ENCODE measurements at regions not wholly inside any gene's neighbourhood (a gene's known extent, or its start where the extent isn't known, plus 50 kb on each side); places are given as distances from the start of the nearest gene placed in this dataset.

DNA sequence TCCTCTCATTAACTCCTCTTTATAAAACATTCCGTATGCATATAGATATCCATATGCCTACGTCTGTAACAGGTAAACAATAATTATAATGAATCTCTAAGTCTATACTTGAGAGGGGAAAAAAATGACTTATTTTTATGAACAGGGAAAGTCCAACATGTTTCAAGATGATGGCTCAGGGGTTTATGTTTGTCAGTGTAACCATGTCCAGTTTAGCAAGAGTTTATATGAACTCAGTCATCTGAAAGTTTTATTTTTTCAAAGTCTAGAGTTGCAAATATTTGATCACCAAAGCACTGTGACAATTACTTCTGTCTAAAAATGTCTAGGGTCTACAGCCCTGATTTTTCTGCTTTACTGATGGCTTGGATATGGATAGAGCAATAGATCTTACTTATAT lies 559.4 kb upstream of the KCNMB2 start:
- no peak for TF ChIP-seq SMAD3 (CRISPR knock-in tag; IDR thresholded peaks at IDR 0.05; ENCODE audit: borderline replicate concordance)
- no peak for TF ChIP-seq GRHL2 (CRISPR knock-in tag; IDR thresholded peaks at IDR 0.05; ENCODE audit: insufficient replicate concordance, severe bottlenecking)
- TF ChIP-seq, protein P1, sequence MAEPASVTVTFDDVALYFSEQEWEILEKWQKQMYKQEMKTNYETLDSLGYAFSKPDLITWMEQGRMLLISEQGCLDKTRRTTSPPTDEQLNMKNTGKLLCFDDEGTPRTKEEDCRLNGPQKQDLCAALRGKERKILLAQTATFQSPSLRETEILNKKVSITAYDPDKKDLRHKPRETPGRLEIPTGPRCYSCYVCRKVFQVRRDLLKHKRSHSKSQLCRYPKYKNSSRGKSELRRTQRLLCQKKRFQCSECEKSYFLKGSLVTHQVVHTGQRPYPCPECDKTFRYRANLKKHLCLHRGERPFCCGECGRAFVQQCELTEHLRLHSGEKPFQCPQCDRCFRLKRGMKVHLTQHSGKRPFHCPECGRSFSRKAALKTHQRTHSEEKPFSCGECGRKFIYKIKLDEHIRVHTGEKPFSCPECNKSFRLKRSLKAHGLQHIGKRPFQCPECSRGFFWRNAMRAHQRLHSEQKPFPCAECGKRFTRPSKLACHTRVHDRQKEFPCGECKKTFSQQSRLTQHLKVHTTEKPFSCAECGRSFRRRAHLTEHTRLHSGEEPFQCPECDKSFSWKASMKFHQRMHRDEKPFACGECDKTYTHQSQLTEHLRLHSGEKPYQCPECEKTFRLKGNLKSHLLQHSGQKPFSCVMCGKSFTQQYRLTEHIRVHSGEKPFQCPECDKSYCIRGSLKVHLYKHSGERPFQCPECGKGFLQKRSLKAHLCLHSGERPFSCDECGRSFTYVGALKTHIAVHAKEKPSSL (CRISPR knock-in tag; conservative IDR thresholded peaks at IDR 0.05): no peak
- no peak for TF ChIP-seq PREB (CRISPR knock-in tag; IDR thresholded peaks at IDR 0.05; ENCODE audit: borderline replicate concordance)
- TF ChIP-seq CREB1 (CRISPR knock-in tag; IDR thresholded peaks at IDR 0.05): no peak
- TF ChIP-seq, protein P2, sequence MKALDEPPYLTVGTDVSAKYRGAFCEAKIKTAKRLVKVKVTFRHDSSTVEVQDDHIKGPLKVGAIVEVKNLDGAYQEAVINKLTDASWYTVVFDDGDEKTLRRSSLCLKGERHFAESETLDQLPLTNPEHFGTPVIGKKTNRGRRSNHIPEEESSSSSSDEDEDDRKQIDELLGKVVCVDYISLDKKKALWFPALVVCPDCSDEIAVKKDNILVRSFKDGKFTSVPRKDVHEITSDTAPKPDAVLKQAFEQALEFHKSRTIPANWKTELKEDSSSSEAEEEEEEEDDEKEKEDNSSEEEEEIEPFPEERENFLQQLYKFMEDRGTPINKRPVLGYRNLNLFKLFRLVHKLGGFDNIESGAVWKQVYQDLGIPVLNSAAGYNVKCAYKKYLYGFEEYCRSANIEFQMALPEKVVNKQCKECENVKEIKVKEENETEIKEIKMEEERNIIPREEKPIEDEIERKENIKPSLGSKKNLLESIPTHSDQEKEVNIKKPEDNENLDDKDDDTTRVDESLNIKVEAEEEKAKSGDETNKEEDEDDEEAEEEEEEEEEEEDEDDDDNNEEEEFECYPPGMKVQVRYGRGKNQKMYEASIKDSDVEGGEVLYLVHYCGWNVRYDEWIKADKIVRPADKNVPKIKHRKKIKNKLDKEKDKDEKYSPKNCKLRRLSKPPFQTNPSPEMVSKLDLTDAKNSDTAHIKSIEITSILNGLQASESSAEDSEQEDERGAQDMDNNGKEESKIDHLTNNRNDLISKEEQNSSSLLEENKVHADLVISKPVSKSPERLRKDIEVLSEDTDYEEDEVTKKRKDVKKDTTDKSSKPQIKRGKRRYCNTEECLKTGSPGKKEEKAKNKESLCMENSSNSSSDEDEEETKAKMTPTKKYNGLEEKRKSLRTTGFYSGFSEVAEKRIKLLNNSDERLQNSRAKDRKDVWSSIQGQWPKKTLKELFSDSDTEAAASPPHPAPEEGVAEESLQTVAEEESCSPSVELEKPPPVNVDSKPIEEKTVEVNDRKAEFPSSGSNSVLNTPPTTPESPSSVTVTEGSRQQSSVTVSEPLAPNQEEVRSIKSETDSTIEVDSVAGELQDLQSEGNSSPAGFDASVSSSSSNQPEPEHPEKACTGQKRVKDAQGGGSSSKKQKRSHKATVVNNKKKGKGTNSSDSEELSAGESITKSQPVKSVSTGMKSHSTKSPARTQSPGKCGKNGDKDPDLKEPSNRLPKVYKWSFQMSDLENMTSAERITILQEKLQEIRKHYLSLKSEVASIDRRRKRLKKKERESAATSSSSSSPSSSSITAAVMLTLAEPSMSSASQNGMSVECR (CRISPR knock-in tag; IDR thresholded peaks at IDR 0.05; ENCODE audit: borderline replicate concordance): no peak
- no peak for TF ChIP-seq FOXK1 (CRISPR knock-in tag; IDR thresholded peaks at IDR 0.05)
- TF ChIP-seq, protein P3, sequence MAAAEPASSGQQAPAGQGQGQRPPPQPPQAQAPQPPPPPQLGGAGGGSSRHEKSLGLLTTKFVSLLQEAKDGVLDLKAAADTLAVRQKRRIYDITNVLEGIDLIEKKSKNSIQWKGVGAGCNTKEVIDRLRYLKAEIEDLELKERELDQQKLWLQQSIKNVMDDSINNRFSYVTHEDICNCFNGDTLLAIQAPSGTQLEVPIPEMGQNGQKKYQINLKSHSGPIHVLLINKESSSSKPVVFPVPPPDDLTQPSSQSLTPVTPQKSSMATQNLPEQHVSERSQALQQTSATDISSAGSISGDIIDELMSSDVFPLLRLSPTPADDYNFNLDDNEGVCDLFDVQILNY (CRISPR knock-in tag; IDR thresholded peaks at IDR 0.05): no peak
- TF ChIP-seq MYBL2 (CRISPR knock-in tag; IDR thresholded peaks at IDR 0.05): no peak
- TF ChIP-seq, protein P4, sequence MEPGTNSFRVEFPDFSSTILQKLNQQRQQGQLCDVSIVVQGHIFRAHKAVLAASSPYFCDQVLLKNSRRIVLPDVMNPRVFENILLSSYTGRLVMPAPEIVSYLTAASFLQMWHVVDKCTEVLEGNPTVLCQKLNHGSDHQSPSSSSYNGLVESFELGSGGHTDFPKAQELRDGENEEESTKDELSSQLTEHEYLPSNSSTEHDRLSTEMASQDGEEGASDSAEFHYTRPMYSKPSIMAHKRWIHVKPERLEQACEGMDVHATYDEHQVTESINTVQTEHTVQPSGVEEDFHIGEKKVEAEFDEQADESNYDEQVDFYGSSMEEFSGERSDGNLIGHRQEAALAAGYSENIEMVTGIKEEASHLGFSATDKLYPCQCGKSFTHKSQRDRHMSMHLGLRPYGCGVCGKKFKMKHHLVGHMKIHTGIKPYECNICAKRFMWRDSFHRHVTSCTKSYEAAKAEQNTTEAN (CRISPR knock-in tag; IDR thresholded peaks at IDR 0.05): no peak
- no peak for TF ChIP-seq NFATC4 (CRISPR knock-in tag; IDR thresholded peaks at IDR 0.05)
- no peak for TF ChIP-seq NFE2L1 (CRISPR knock-in tag; IDR thresholded peaks at IDR 0.05)
- TF ChIP-seq MXD4 (CRISPR knock-in tag; IDR thresholded peaks at IDR 0.05; ENCODE audit: borderline replicate concordance): no peak
- TF ChIP-seq, protein P5, sequence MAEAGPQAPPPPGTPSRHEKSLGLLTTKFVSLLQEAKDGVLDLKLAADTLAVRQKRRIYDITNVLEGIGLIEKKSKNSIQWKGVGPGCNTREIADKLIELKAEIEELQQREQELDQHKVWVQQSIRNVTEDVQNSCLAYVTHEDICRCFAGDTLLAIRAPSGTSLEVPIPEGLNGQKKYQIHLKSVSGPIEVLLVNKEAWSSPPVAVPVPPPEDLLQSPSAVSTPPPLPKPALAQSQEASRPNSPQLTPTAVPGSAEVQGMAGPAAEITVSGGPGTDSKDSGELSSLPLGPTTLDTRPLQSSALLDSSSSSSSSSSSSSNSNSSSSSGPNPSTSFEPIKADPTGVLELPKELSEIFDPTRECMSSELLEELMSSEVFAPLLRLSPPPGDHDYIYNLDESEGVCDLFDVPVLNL (CRISPR knock-in tag; IDR thresholded peaks at IDR 0.05; ENCODE audit: borderline replicate concordance, low read depth): no peak
- ATAC-seq (no peak), DNase-seq (ENCODE audit: low spot score) (no peak)
- CTCF ChIA-PET: no interaction called here
- Mint-ChIP-seq H3K36me3 (no peaks in the 10 kb centered on the region), H3K9me3 (no peaks in the 10 kb centered on the region), H3K27me3 (ENCODE audit: low read depth) (no peaks in the 10 kb centered on the region), H3K4me1 (no peaks in the 10 kb centered on the region), H3K27ac (no peak overlapping the region), H3K4me3 (no peak overlapping the region)
- POLR2A ChIA-PET: no interaction called here
